Left renal cortex interstitium (tissue), 4 donors: ENCODE measurements at regions not wholly inside any gene's neighbourhood (a gene's known extent, or its start where the extent isn't known, plus 50 kb on each side); places are given as distances from the start of the nearest gene placed in this dataset.

Source experiments
- DNase-seq, 4 donors: peaks; one replicate each; pipeline ENCODE4 v3.0.0-alpha.2; 2013; ENCODE audit warnings: low read depth in 4 of 4, low spot score in 2 of 4, missing footprints in 1 of 4

GRCh38 chr12:30874455-30875321 lies 51.9 kb upstream of the TSPAN11 start:
- DNase-seq: peak in 2 of 4 donors; percentile 38 to 58

- no peak for DNase-seq
Measured at GRCh38 chr12:30870491-30871265, 55.9 kb upstream of the TSPAN11 start.

DNA sequence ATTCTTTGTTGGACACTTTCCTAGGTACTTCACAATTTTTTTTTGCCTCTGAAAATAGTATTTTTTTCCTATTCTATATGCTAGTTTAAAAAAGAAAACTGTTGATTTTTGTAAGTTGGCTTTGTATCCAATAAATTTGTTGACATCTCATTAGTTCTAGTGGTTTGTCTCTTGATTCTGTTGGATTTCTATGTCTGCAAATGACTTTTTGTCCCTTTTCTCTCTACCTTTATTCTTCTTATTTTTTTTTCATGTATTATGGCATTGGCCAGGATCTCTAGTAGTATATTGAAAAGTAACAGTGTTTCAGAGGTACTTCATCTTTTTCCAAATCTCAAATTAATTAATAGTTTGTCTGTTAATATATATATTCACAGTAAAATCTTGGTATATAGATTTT lies 59.1 kb upstream of the TSPAN11 start:
- no peak for DNase-seq

- DNase-seq: no peak
Measured at GRCh38 chr12:30866256-30866655, 60.3 kb upstream of the TSPAN11 start.

DNA sequence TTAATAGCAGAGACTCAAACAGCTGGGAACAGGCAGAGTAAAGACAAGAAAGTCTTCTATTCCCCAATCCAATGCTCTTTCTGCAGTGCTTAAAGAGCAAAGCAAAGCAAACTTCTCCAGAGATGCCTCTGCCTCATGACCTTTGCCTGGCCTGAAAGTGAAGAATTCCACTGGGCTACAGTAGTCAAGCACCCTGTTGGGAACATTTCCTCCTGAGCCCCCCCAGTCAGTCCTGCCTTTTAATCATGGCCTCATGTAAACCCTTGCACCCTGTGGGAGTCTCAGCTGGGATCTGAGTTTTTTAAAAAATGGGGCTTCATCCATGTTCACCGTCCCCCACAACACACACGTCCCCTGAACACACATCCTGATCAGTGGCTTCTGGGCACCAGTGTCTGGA lies 62.7 kb upstream of the TSPAN11 start:
- no peak for DNase-seq

- DNase-seq: no peak
Measured at GRCh38 chr12:30862486-30862885, 64.1 kb upstream of the TSPAN11 start.

GRCh38 chr12:30859226-30859625 lies 67.3 kb upstream of the TSPAN11 start:
- DNase-seq: no peak

DNA sequence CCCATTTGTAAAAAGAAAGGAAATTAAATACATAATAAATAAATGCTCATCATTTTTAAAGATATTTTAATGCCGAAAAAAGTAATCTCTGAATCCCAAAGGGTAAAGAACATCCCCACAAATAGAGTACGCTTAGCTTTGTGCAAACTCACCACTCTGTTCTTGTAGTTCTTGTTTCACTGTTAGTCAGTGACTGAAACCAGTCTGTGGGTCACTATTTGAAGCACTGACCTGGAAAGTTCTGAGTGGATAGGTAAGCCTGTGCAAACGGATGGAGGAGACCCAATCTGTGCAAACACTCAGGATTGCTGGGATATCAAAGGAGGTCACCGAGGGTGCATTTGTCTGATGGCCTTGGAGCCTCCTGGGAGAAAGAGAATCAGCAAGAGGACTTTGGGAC lies 68.1 kb upstream of the TSPAN11 start:
- DNase-seq: no peak

DNA sequence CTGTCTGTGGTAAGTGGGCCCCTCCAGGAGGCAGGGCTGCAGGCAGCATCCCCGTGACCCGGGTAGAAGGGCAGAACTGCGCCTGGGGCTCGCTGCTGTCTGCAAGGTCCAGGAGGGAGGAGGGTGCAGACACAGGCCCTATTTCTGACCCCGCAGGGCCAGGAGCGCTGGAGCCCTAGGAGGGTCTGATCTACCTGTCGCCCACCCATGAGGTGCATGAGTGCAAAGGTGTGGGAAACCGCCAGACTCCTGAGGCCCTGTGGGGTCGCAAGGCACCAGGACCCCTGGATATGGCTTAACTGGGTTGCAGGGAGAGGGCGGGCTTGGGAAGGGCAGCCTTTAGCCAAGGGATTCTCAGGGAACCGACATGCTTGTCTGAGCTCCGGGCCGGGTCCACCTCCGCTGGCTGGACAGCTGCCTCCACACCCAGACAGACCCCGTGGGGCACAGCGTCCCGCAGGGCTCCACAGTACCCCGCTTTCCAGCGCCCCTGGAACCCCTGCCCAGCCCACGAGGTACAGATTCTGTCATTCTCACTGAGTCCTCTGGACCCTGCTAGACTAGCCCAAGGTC lies 72.9 kb upstream of the TSPAN11 start:
- no peak for DNase-seq

DNA sequence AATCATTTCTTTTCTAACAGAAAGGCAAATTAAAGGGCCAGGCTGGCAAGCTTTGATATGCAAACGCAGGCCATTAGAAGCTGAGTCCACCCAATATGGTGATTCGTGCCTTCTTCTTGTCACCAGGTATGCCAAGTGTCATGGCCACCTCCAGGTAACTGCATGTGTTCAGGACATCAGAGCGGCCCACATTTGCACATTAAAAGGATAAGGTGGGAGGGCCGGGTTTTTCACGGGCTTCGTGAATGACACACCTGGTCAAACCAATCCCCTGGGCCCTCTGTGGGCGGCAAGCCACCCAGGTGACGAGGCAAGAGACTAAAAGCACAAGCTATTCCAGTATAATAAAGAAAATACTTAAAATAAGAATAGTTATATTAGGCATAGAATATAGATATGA lies 75.9 kb upstream of the TSPAN11 start:
- no peak for DNase-seq

- DNase-seq: no peak
Measured at GRCh38 chr12:30847259-30847658, 79.3 kb upstream of the TSPAN11 start.

- DNase-seq: no peak
Measured at GRCh38 chr12:30846776-30847175, 79.8 kb upstream of the TSPAN11 start.

DNA sequence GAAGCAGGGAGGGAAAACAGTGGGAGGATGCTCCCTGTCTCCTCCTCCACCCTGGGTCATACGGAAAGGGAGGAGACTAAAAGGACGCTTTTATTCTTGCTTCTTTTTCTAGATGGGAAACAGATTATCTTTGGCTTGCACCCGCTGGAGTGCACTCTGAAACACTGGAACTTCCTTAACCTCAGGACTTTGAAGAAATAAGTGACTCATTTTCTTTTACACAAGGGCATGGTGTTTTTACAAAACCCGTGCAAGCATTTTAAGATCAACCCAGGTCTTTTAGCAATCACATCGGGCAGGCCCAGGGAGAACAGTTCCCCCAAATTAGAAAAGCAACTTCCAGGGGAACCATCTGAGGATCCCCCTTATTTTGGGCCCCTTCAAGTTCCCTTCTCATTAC lies 80.9 kb upstream of the TSPAN11 start:
- DNase-seq: no peak

DNA sequence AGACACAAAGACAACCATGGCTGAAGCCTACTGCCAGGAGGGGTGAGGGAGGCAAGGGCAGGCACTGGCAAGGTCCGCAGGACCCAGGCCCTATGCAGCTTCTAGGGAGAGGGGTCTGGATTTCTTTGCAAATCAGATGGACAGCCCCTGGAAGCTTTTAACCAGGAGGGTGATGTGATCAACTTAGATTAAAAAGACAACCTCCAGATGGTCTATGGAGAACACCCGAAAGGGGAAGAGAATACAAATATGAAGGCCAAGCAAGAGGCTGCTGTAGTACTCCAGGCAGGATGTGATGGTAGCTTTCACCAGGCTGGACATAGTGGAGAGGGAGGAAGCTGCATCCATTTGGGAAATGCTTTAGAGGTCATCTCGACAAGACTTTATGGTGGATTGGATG lies 83.3 kb upstream of the TSPAN11 start:
- no peak for DNase-seq

DNA sequence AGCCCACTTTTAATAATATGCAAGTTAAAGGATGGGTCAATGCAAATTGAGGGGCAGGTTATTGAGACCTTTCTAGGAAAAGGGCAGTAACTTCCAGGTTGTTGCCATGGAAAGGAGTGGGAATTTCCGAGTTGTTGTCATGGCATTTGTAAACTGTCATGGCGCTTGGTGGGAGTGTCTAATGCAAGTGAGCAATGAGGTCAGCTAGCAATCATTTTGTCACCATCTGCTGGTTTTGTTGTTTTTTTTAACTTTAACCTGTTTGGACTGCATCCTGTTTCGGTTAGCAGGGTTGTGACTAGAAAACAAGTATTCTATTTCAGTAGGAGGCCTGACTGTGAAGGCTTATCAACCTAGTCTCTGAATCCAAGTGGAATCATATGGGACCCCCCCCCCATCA lies 85.8 kb upstream of the TSPAN11 start:
- no peak for DNase-seq

- DNase-seq: no peak
Measured at GRCh38 chr12:30839643-30840220, 85.0 kb upstream of the CAPRIN2 start.

GRCh38 chr12:30837595-30837994 lies 82.8 kb upstream of the CAPRIN2 start:
- DNase-seq: no peak

GRCh38 chr12:30836656-30837445 lies 82.1 kb upstream of the CAPRIN2 start:
- no peak for DNase-seq

DNA sequence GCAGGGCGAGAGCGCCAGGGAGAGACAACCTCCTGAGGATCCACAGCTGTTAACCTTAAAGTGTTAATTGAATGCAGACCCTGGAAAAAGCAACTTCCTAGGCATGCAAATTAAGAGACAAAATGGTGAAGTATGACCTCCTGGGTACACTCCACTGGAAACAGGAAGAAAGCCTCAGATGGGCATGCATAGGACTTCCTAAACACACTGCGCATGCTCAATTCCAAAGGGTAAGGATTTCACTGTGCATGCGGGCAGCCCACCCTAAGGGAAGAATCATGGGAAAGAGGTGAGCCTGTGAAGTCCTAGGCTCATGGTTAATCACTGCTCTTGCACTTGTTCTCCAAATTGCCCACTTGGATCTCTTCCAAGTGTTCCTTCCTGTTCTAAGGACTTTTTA lies 80.5 kb upstream of the CAPRIN2 start:
- DNase-seq: no peak

DNA sequence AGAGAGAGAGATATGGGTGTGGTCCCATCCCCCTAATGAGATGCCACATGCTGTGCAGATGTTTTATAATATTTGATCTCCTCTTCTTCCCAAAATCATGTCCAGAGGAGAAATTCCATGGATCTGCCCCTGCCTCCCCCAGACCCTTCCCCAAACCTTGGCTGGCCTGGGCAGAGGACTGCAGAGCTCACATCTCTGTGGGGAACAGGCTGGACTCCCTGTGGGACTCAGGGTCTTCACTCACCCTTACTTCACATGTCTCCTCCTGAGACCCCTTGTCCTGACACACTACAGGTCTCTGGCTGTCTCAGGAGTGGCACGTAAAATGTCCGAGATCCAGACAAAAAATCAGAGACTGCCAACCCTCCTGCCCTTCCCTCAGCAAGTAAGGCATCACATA lies 76.0 kb upstream of the CAPRIN2 start:
- DNase-seq: no peak

DNA sequence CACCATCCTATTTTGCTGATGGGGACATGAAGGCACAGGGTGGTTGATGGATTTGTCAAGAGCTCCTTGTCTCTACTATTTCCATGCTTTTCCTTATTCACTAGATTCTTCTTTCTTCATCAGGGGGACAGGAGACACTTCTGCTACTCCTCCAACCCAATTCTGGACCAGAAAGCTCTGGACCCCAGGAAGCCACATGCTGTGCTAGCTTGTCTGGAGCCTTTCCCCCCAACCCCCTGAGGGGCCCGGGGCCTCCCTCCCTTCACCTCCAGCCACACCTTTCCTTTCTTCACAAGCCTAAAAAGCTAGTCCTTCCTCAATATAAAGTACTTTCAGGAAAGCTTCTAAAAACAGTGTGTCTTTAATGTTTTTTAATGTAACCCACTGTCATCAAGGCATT lies 75.1 kb upstream of the CAPRIN2 start:
- DNase-seq: no peak
